Uterus (tissue), 3 donors: ENCODE measurements at regions not wholly inside any gene's neighbourhood (a gene's known extent, or its start where the extent isn't known, plus 50 kb on each side); places are given as distances from the start of the nearest gene placed in this dataset.

Experiments
- DNase-seq, 2 donors: peaks; one replicate each; pipeline ENCODE4 v3.0.0-alpha.2; 2019 to 2020
- H3K27ac ChIP-seq, 2 donors: fragments of 200-600 bp; sonication (generic); 1 replicate in 1 of 2; 2 replicates in 1 of 2; pipeline ENCODE4 v1.5.1; 2016 to 2018
- H3K27me3 ChIP-seq, 2 donors: fragments of 200-600 bp; sonication (generic); one replicate each; pipeline ENCODE4 v1.5.1; 2018 to 2019; ENCODE audit warnings: control low read depth in 1 of 2
- H3K36me3 ChIP-seq, 2 donors: fragments of 200-600 bp; sonication (generic); one replicate each; pipeline ENCODE4 v1.5.1; 2019; ENCODE audit warnings: control low read depth in 1 of 2
- H3K4me1 ChIP-seq, 2 donors: fragments of 200-600 bp; sonication (generic); one replicate each; pipeline ENCODE4 v1.5.1; 2018 to 2019; ENCODE audit warnings: control low read depth in 1 of 2
- H3K4me3 ChIP-seq, 2 donors: fragments of 200-600 bp; sonication (generic); 1 replicate in 1 of 2; 2 replicates in 1 of 2; pipeline ENCODE4 v1.5.1; 2018 to 2019; ENCODE audit warnings: mild to moderate bottlenecking in 1 of 2
- H3K9me3 ChIP-seq, 2 donors: fragments of 200-600 bp; sonication (generic); one replicate each; pipeline ENCODE4 v1.5.1; 2019; ENCODE audit warnings: control low read depth in 1 of 2
- CTCF ChIP-seq, 4 experiments: fragments of 200-600 bp in 2 of 4; fragments of 450-650 bp in 2 of 4; sonication (generic) in 2 of 4; IDR thresholded peaks; one replicate each; pipeline ENCODE4 v1.5.1; 2016 to 2019; ENCODE audit warnings: antibody characterized with exemption in 4 of 4, mild to moderate bottlenecking in 2 of 4, moderate library complexity in 1 of 4
- POLR2A ChIP-seq, 2 donors: fragments of 450-650 bp; IDR thresholded peaks; one replicate each; pipeline ENCODE4 v1.6.1; 2016; ENCODE audit warnings: antibody characterized with exemption in 2 of 2, mild to moderate bottlenecking in 1 of 2, moderate library complexity in 1 of 2
- intact Hi-C: fragments of 100-400 bp; cut with DNase I; formaldehyde crosslinking; loops from one replicate; pipeline ENCODE4 v1.15.1; 2023; ENCODE audit warnings: low total_unique reads
- donor health status: DM: yes; HTN: yes; CAD: no.

GRCh38 chr2:215521031-215521430, 85.2 kb upstream of the FN1 start:
- Histone ChIP-seq H3K4me1 (no peaks in the 10 kb centered on the region), H3K27ac (no peak overlapping the region), H3K36me3 (no peaks in the 10 kb centered on the region), H3K4me3 (no peak overlapping the region), H3K27me3 (no peaks in the 10 kb centered on the region), H3K9me3 (no peaks in the 10 kb centered on the region)
- no peak for DNase-seq
- intact Hi-C loops = no loop called here
- TF ChIP-seq CTCF (IDR thresholded peaks at IDR 0.05) (no peak), POLR2A (IDR thresholded peaks at IDR 0.05) (no peak)

GRCh38 chr2:215517391-215517790, 81.5 kb upstream of the FN1 start:
- no peaks in the 10 kb centered on the region for H3K9me3 ChIP-seq
- no peaks in the 10 kb centered on the region for H3K36me3 ChIP-seq
- no peak overlapping the region for H3K27ac ChIP-seq
- H3K4me1 ChIP-seq = no peaks in the 10 kb centered on the region
- no peak overlapping the region for H3K4me3 ChIP-seq
- H3K27me3 ChIP-seq = no peaks in the 10 kb centered on the region
- DNase-seq = no peak
- TF ChIP-seq CTCF (IDR thresholded peaks at IDR 0.05) (no peak), POLR2A (IDR thresholded peaks at IDR 0.05) (no peak)
- intact Hi-C loops = no loop called here

GRCh38 chr2:215514516-215514915, 78.6 kb upstream of the FN1 start:
- H3K4me1 ChIP-seq = no peaks in the 10 kb centered on the region
- H3K27ac ChIP-seq = no peak overlapping the region
- TF ChIP-seq CTCF (IDR thresholded peaks at IDR 0.05) (no peak), POLR2A (IDR thresholded peaks at IDR 0.05) (no peak)
- H3K4me3 ChIP-seq = no peak overlapping the region
- no peaks in the 10 kb centered on the region for H3K27me3 ChIP-seq
- DNase-seq = no peak
- intact Hi-C loops = no loop called here
- H3K36me3 ChIP-seq = no peaks in the 10 kb centered on the region
- H3K9me3 ChIP-seq = no peaks in the 10 kb centered on the region

- Histone ChIP-seq H3K4me3 (no peak overlapping the region), H3K36me3 (no peaks in the 10 kb centered on the region), H3K27me3 (no peaks in the 10 kb centered on the region), H3K9me3 (no peaks in the 10 kb centered on the region), H3K4me1 (no peaks in the 10 kb centered on the region), H3K27ac (no peak overlapping the region)
- no peak for DNase-seq
- TF ChIP-seq CTCF (IDR thresholded peaks at IDR 0.05) (no peak), POLR2A (IDR thresholded peaks at IDR 0.05) (no peak)
- intact Hi-C loops = no loop called here
Observed at GRCh38 chr2:215511454-215512346, 75.8 kb upstream of the FN1 start.

GRCh38 chr2:215507836-215508235, 72.0 kb upstream of the FN1 start:
- no peaks in the 10 kb centered on the region for H3K9me3 ChIP-seq
- no peak for DNase-seq
- H3K4me1 ChIP-seq = no peaks in the 10 kb centered on the region
- H3K36me3 ChIP-seq = no peaks in the 10 kb centered on the region
- no peaks in the 10 kb centered on the region for H3K27me3 ChIP-seq
- TF ChIP-seq POLR2A (IDR thresholded peaks at IDR 0.05) (no peak), CTCF (IDR thresholded peaks at IDR 0.05) (no peak)
- no peak overlapping the region for H3K27ac ChIP-seq
- intact Hi-C loops = no loop called here
- H3K4me3 ChIP-seq = no peak overlapping the region
